ENCODE measurements at regions not wholly inside any gene's neighbourhood (a gene's known extent, or its start where the extent isn't known, plus 50 kb on each side); places are given as distances from the start of the nearest gene placed in this dataset.
A peak's percentile ranks its signal among the peaks of the same experiment; 100 is the strongest.

GRCh38 chr9:17019398-17019797, 115.4 kb upstream of the CNTLN start:
- peaks cover 0 to 7% (median 0%) of the 10 kb centered on the region in 12 donors for H3K9me3 ChIP-seq
- no peaks in the 10 kb centered on the region for H3K36me3 ChIP-seq
- intact Hi-C loops (cut with DNase I), result no loop called here
- no peak for ATAC-seq
- H3K4me3 ChIP-seq, result no peak overlapping the region
- no peaks in the 10 kb centered on the region for H3K27me3 ChIP-seq
- H3K4me1 ChIP-seq, result no peaks in the 10 kb centered on the region
- H3K27ac ChIP-seq, result no peak overlapping the region
- TF ChIP-seq CTCF (IDR thresholded peaks at IDR 0.05) (no peak), POLR2A (IDR thresholded peaks at IDR 0.05) (no peak)
- no peak for DNase-seq

GRCh38 chr9:17018540-17019196, 116.2 kb upstream of the CNTLN start:
- intact Hi-C loops (cut with DNase I), result no loop called here
- no peaks in the 10 kb centered on the region for H3K27me3 ChIP-seq
- no peak for TF ChIP-seq POLR2A (IDR thresholded peaks at IDR 0.05)
- no peak for TF ChIP-seq CTCF (IDR thresholded peaks at IDR 0.05)
- ATAC-seq (no peak), DNase-seq (no peak)
- no peak overlapping the region for H3K4me3 ChIP-seq
- no peak overlapping the region for H3K27ac ChIP-seq
- H3K36me3 ChIP-seq, result no peaks in the 10 kb centered on the region
- H3K9me3 ChIP-seq, result peaks cover 0 to under 1% (median 0%) of the 10 kb centered on the region in 12 donors
- H3K4me1 ChIP-seq, result no peaks in the 10 kb centered on the region
- 75 to 81% (median 78%) methylated on average over 3 of the region's 3 CpGs for WGBS, 4 donors

- Histone ChIP-seq H3K9me3 (no peaks in the 10 kb centered on the region), H3K4me1 (no peaks in the 10 kb centered on the region)
These were observed 116.8 kb upstream of the CNTLN start for GRCh38 chr9:17017931-17018491.

GRCh38 chr9:17013891-17014290, 120.9 kb upstream of the CNTLN start:
- ATAC-seq (no peak), DNase-seq (no peak)
- H3K27me3 ChIP-seq, result no peaks in the 10 kb centered on the region
- TF ChIP-seq CTCF (IDR thresholded peaks at IDR 0.05) (no peak), POLR2A (IDR thresholded peaks at IDR 0.05) (no peak)
- WGBS, 4 donors, result 69 to 87% (median 82%) methylated on average over 3 of the region's 3 CpGs
- no peaks in the 10 kb centered on the region for H3K9me3 ChIP-seq
- no peaks in the 10 kb centered on the region for H3K36me3 ChIP-seq
- no peak overlapping the region for H3K27ac ChIP-seq
- H3K4me1 ChIP-seq, result no peaks in the 10 kb centered on the region
- H3K4me3 ChIP-seq, result no peak overlapping the region
- intact Hi-C loops (cut with DNase I), result no loop called here

More at GRCh38 chr9:17017931-17018491, 116.8 kb upstream of the CNTLN start:
- Histone ChIP-seq H3K27me3 (no peaks in the 10 kb centered on the region), H3K27ac (no peak overlapping the region), H3K4me3 (no peak overlapping the region), H3K36me3 (no peaks in the 10 kb centered on the region)
- WGBS, 4 donors, result 86 to 88% (median 86%) methylated on average over 10 of the region's 10 CpGs
- ATAC-seq (peak in 3 of 4 donors; percentile 53 to 78 (median 59)), DNase-seq (peak in 3 of 5 donors; percentile 9 to 37 (median 30))
- intact Hi-C loops (cut with DNase I), result no loop called here
- TF ChIP-seq POLR2A (IDR thresholded peaks at IDR 0.05), result no peak
- TF ChIP-seq CTCF (IDR thresholded peaks at IDR 0.05), result no peak

Data from heart left ventricle (tissue), 16 donors.